Activated CD4-positive, alpha-beta T cell treated with anti-CD3 and anti-CD28 coated beads, Interleukin-2, amount 10 ng/mL, durations not matched to agents 24 days and 14 days (primary cell): ENCODE measurements at regions not wholly inside any gene's neighbourhood (a gene's known extent, or its start where the extent isn't known, plus 50 kb on each side); places are given as distances from the start of the nearest gene placed in this dataset.

Experiments
- DNase-seq: peaks from one replicate; pipeline ENCODE4 v3.0.0; 2022
- H3K27ac Mint-ChIP-seq: one replicate; pipeline ENCODE4 v1.8.0; 2022; ENCODE audit warnings: mild to moderate bottlenecking, mixed read lengths
- H3K27me3 Mint-ChIP-seq: one replicate; pipeline ENCODE4 v1.8.0; 2022; ENCODE audit warnings: mixed read lengths
- H3K36me3 Mint-ChIP-seq: one replicate; pipeline ENCODE4 v1.8.0; 2022; ENCODE audit warnings: low read depth, mild to moderate bottlenecking, mixed read lengths
- H3K4me1 Mint-ChIP-seq: one replicate; pipeline ENCODE4 v1.8.0; 2021; ENCODE audit warnings: mixed read lengths
- H3K4me3 Mint-ChIP-seq: one replicate; pipeline ENCODE4 v1.8.0; 2022; ENCODE audit warnings: mild to moderate bottlenecking, moderate library complexity, mixed read lengths
- H3K9me3 Mint-ChIP-seq: one replicate; pipeline ENCODE4 v1.8.0; 2021; ENCODE audit warnings: mixed read lengths
- intact Hi-C: fragments of 100-400 bp; cut with micrococcal nuclease; formaldehyde crosslinking; loops from one replicate; pipeline ENCODE4 v1.15.1; 2023

GRCh38 chr4:135256111-135256510 is 1054.5 kb upstream of the PABPC4L start:
- Mint-ChIP-seq H3K27me3 (no peaks in the 10 kb centered on the region), H3K36me3 (no peaks in the 10 kb centered on the region), H3K9me3 (no peaks in the 10 kb centered on the region), H3K27ac (no peak overlapping the region), H3K4me1 (no peaks in the 10 kb centered on the region), H3K4me3 (no peak overlapping the region)
- intact Hi-C loops, result no loop called here
- no peak for DNase-seq

DNA sequence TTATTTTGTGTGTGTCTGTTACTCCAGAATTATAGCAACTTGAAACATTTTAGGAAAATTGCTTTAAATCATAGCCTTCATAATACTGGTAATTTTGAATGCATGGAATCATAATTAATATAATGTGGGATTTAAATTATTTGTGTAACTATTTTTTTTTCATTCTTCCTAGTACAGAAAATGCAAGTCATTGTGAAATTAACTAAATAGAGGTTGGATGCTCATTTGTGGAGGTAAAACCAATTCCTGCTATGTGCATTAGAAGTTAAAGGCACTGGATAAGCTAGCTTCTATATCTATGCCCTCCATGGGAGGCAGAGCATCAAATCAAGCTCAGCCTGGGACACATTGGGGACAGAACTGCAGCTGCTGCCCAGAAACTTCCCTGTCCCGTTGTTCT is 1048.5 kb upstream of the PABPC4L start:
- Mint-ChIP-seq H3K27ac (no peak overlapping the region), H3K4me3 (no peak overlapping the region), H3K9me3 (no peaks in the 10 kb centered on the region), H3K4me1 (no peaks in the 10 kb centered on the region), H3K36me3 (no peaks in the 10 kb centered on the region), H3K27me3 (no peaks in the 10 kb centered on the region)
- intact Hi-C loops, result no loop called here
- DNase-seq, result no peak

- Mint-ChIP-seq H3K36me3 (no peaks in the 10 kb centered on the region), H3K9me3 (no peaks in the 10 kb centered on the region), H3K4me1 (no peaks in the 10 kb centered on the region), H3K27me3 (no peaks in the 10 kb centered on the region), H3K27ac (no peak overlapping the region), H3K4me3 (no peak overlapping the region)
- intact Hi-C loops, result no loop called here
- DNase-seq, result no peak
Observed at GRCh38 chr4:135249024-135249423, 1047.4 kb upstream of the PABPC4L start.

DNA sequence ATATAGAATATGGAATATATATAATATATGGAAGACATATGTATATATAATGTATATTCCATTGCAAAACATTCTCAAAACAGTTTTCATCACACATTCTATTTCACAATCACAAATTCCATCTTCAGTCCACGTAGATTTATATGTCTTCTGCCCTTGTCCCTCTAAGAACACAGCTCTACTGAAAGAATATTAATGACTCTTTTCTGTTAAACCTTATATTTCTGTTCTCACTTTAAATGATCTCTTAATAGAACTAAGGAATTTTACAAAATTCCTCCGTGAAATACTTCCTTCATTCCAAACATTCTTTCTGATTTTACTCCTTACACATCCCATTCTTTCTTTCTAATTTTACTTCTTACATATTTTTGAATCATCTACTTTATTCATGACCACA is 1043.1 kb upstream of the PABPC4L start:
- DNase-seq, result no peak
- Mint-ChIP-seq H3K27ac (no peak overlapping the region), H3K4me3 (no peak overlapping the region), H3K27me3 (no peaks in the 10 kb centered on the region), H3K9me3 (no peaks in the 10 kb centered on the region), H3K4me1 (no peaks in the 10 kb centered on the region), H3K36me3 (no peaks in the 10 kb centered on the region)
- intact Hi-C loops, result no loop called here

GRCh38 chr4:135244056-135244455 is 1042.5 kb upstream of the PABPC4L start:
- Mint-ChIP-seq H3K27me3 (no peaks in the 10 kb centered on the region), H3K9me3 (no peaks in the 10 kb centered on the region), H3K4me1 (no peaks in the 10 kb centered on the region), H3K36me3 (no peaks in the 10 kb centered on the region), H3K27ac (no peak overlapping the region), H3K4me3 (no peak overlapping the region)
- no peak for DNase-seq
- intact Hi-C loops, result no loop called here

DNA sequence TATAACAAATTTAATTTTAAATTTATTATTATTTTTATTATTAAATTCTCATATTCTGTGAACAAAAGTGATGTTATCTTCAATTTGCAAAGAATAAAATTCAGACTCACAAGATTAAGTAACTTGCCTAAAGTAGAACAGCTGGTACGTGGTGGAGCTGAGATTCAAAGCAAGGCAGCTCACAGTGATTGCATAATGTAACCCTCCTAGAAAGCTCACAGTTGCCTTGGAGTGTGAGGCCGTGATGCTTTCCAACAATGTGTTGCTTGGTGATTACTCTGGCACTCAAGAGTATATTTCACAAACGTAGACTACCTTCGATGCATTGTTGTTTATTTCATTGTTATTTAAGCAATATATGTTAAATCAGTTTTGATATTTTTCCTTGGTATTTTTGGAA is 1039.2 kb upstream of the PABPC4L start:
- intact Hi-C loops, result no loop called here
- DNase-seq, result no peak
- Mint-ChIP-seq H3K27me3 (no peaks in the 10 kb centered on the region), H3K4me1 (no peaks in the 10 kb centered on the region), H3K4me3 (no peak overlapping the region), H3K27ac (no peak overlapping the region), H3K9me3 (no peaks in the 10 kb centered on the region), H3K36me3 (no peaks in the 10 kb centered on the region)

DNA sequence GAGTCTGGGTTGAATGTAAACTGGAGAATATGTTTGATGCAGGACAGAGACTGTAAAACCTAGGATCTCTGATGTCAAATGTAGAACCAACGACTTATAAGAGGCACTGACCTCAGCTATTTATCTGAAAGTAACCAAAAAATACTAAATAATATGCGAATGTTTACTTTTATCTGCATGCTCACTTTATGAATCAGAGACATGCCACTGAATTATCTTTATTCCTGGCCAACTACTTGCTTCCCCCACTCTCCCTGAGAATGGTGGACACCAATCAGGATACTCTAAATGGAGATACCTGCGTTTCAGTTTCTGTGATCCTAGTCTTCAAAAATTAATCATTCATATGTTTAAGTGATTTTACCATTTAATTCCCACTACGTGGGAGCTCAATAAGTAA is 1038.4 kb upstream of the PABPC4L start:
- H3K27me3 Mint-ChIP-seq, result no peaks in the 10 kb centered on the region
- no peaks in the 10 kb centered on the region for H3K36me3 Mint-ChIP-seq
- no peak for DNase-seq
- no peak overlapping the region for H3K27ac Mint-ChIP-seq
- intact Hi-C loops, result no loop called here
- no peak overlapping the region for H3K4me3 Mint-ChIP-seq
- H3K9me3 Mint-ChIP-seq, result no peaks in the 10 kb centered on the region
- H3K4me1 Mint-ChIP-seq, result no peaks in the 10 kb centered on the region

- intact Hi-C loops, result no loop called here
- DNase-seq, result no peak
- no peak overlapping the region for H3K4me3 Mint-ChIP-seq
- H3K27ac Mint-ChIP-seq, result no peak overlapping the region
- H3K36me3 Mint-ChIP-seq, result no peaks in the 10 kb centered on the region
- H3K9me3 Mint-ChIP-seq, result no peaks in the 10 kb centered on the region
- H3K27me3 Mint-ChIP-seq, result no peaks in the 10 kb centered on the region
- H3K4me1 Mint-ChIP-seq, result no peaks in the 10 kb centered on the region
Observed at GRCh38 chr4:135238940-135239339, 1037.4 kb upstream of the PABPC4L start.

GRCh38 chr4:135236048-135236447 is 1034.5 kb upstream of the PABPC4L start:
- no peaks in the 10 kb centered on the region for H3K27me3 Mint-ChIP-seq
- H3K36me3 Mint-ChIP-seq, result no peaks in the 10 kb centered on the region
- no peak overlapping the region for H3K27ac Mint-ChIP-seq
- no peaks in the 10 kb centered on the region for H3K4me1 Mint-ChIP-seq
- intact Hi-C loops, result no loop called here
- DNase-seq, result no peak
- H3K4me3 Mint-ChIP-seq, result no peak overlapping the region
- H3K9me3 Mint-ChIP-seq, result no peaks in the 10 kb centered on the region

GRCh38 chr4:135227842-135228241 is 1026.3 kb upstream of the PABPC4L start:
- Mint-ChIP-seq H3K9me3 (peaks cover 3% of the 10 kb centered on the region), H3K27ac (no peak overlapping the region), H3K27me3 (no peaks in the 10 kb centered on the region), H3K4me1 (no peaks in the 10 kb centered on the region), H3K4me3 (no peak overlapping the region), H3K36me3 (no peaks in the 10 kb centered on the region)
- no peak for DNase-seq
- intact Hi-C loops, result no loop called here

DNA sequence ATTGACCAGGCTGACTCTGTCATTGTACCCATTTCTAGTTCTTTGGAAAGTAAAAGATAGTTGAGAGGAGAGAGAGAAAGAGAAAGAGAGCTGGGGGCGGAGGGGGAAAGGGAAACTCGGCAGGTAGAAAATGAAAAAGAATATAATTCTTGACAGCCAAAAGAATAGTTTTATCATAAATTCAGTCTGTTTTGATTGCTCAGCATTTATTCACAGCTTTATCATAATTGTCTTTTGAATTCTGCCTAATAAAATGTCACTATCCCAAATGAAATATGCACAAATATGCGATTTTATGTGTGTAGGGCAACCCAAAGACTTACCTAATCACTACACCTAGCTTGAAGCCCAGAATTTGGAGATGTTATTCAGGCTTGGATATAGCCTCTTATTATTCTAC is 1024.0 kb upstream of the PABPC4L start:
- no peak overlapping the region for H3K4me3 Mint-ChIP-seq
- H3K27me3 Mint-ChIP-seq, result no peaks in the 10 kb centered on the region
- no peak overlapping the region for H3K27ac Mint-ChIP-seq
- intact Hi-C loops, result no loop called here
- H3K4me1 Mint-ChIP-seq, result no peaks in the 10 kb centered on the region
- no peak for DNase-seq
- no peaks in the 10 kb centered on the region for H3K36me3 Mint-ChIP-seq
- H3K9me3 Mint-ChIP-seq, result peaks cover 3% of the 10 kb centered on the region

- DNase-seq, result no peak
- Mint-ChIP-seq H3K4me1 (no peaks in the 10 kb centered on the region), H3K9me3 (no peaks in the 10 kb centered on the region), H3K4me3 (no peak overlapping the region), H3K36me3 (no peaks in the 10 kb centered on the region), H3K27me3 (no peaks in the 10 kb centered on the region), H3K27ac (no peak overlapping the region)
- intact Hi-C loops, result no loop called here
Observed at GRCh38 chr4:135210341-135210740, 1008.8 kb upstream of the PABPC4L start.

DNA sequence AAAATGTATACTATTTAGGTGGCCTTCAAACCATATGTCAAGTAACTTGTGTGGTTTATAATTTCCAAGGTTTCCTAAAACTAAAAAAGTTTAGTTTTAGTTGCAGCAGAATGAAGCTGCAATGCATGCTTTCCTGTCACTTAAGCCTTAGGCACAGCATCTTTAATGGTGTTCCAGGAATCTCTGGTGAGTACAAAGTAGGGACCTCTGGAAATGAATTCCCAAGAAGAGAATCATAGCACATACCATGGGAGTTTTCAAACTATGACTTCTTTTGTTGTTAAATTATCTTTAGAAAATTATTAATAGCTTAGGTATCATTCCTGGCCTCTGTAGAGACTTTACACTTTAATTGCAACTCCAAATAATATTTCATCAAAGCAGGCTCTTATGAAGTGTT is 1005.9 kb upstream of the PABPC4L start:
- H3K4me1 Mint-ChIP-seq, result no peaks in the 10 kb centered on the region
- H3K27ac Mint-ChIP-seq, result no peak overlapping the region
- no peak for DNase-seq
- no peaks in the 10 kb centered on the region for H3K9me3 Mint-ChIP-seq
- H3K4me3 Mint-ChIP-seq, result no peak overlapping the region
- no peaks in the 10 kb centered on the region for H3K27me3 Mint-ChIP-seq
- H3K36me3 Mint-ChIP-seq, result no peaks in the 10 kb centered on the region
- intact Hi-C loops, result no loop called here

DNA sequence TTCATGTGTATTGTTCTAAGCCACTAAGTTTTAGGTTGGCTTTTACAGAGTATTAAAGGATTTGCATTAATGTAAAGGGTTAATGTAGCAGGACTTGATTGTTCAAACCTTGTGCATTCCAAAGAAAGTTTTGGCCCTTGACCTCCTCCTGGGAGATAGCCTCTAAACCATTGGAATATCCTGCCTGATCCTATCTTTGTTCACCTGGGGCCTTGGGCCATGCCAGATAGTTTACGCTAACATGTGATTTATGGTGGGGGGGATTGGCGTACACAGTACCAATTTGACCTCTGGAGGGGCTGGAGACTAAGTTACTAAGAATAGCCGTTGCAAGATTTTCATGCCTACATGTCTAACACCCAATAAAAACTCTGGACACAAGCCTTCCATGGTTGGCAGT is 1002.7 kb upstream of the PABPC4L start:
- H3K27ac Mint-ChIP-seq, result no peak overlapping the region
- H3K4me3 Mint-ChIP-seq, result no peak overlapping the region
- intact Hi-C loops, result no loop called here
- no peaks in the 10 kb centered on the region for H3K27me3 Mint-ChIP-seq
- no peak for DNase-seq
- no peaks in the 10 kb centered on the region for H3K36me3 Mint-ChIP-seq
- no peaks in the 10 kb centered on the region for H3K9me3 Mint-ChIP-seq
- no peaks in the 10 kb centered on the region for H3K4me1 Mint-ChIP-seq

DNA sequence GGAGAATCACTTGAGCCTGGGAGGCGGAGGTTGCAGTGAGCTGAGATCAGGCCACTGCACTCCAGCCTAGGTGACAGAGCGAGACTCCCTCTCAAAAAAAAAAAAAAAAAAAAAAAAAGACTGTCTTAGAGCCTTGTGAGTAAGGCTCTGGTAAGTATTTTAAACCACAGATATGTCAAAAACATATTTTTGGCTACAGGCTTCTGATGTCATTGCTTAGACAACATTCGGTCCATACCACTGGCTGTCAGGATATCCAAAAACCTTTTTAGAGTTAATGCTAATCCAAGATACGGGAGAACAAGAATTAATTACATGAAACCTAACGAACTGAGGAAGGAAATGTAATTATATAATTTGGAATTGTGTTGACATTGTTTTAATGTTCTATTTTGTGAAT is 999.5 kb upstream of the PABPC4L start:
- Mint-ChIP-seq H3K27me3 (no peaks in the 10 kb centered on the region), H3K4me1 (no peaks in the 10 kb centered on the region), H3K4me3 (no peak overlapping the region), H3K9me3 (no peaks in the 10 kb centered on the region), H3K36me3 (no peaks in the 10 kb centered on the region), H3K27ac (no peak overlapping the region)
- intact Hi-C loops, result no loop called here
- DNase-seq, result no peak

GRCh38 chr4:135197641-135198040 is 996.1 kb upstream of the PABPC4L start:
- H3K27me3 Mint-ChIP-seq, result no peaks in the 10 kb centered on the region

More at GRCh38 chr4:135197641-135198040, 996.1 kb upstream of the PABPC4L start:
- no peaks in the 10 kb centered on the region for H3K36me3 Mint-ChIP-seq
- intact Hi-C loops, result no loop called here
- no peak overlapping the region for H3K27ac Mint-ChIP-seq
- H3K9me3 Mint-ChIP-seq, result no peaks in the 10 kb centered on the region
- DNase-seq, result no peak
- no peaks in the 10 kb centered on the region for H3K4me1 Mint-ChIP-seq
- no peak overlapping the region for H3K4me3 Mint-ChIP-seq
